ENCODE measurements at regions not wholly inside any gene's neighbourhood (a gene's known extent, or its start where the extent isn't known, plus 50 kb on each side); places are given as distances from the start of the nearest gene placed in this dataset.

- Histone ChIP-seq H3K36me3 (ENCODE audit: control insufficient read depth in 2 of 3, insufficient read depth in 3 of 3, low read length in 3 of 3) (no peaks in the 10 kb centered on the region), H3K4me3 (ENCODE audit: low read length) (no peak overlapping the region), H3K9me3 (ENCODE audit: control insufficient read depth in 2 of 3, low read length in 3 of 3) (no peaks in the 10 kb centered on the region), H3K4me1 (ENCODE audit: control insufficient read depth in 2 of 2, insufficient read depth in 2 of 2, low read length in 2 of 2) (peaks cover 0 to 3% of the 10 kb centered on the region in 2 donors), H3K27ac (ENCODE audit: low read depth, low read length) (no peak overlapping the region), H3K27me3 (ENCODE audit: control insufficient read depth in 2 of 2, insufficient read depth in 2 of 2, low read length in 2 of 2) (no peaks in the 10 kb centered on the region)
- CTCF ChIA-PET, result interaction anchor here (1.4 kb wide), 1 partner anchor 13 kb away, joined by 5 read pairs; no protein-coding TSS in a partner anchor
- Mint-ChIP-seq H3K27ac (no peak overlapping the region), H3K36me3 (peaks cover 0 to 5% (median 0%) of the 10 kb centered on the region in 5 donors), H3K4me3 (no peak overlapping the region), H3K9me3 (no peaks in the 10 kb centered on the region), H3K4me1 (peaks cover 3 to 7% (median 7%) of the 10 kb centered on the region in 7 donors), H3K27me3 (no peaks in the 10 kb centered on the region)
- ATAC-seq (no peak), DNase-seq (no peak)
- intact Hi-C loops (cut with micrococcal nuclease), result no loop called here
- POLR2A ChIA-PET, result no interaction called here
Observed at GRCh38 chr1:89770391-89770790, 50.4 kb upstream of the LRRC8D start.

All from naive thymus-derived CD4-positive, alpha-beta T cell (primary cell).